IMR-90 (cell line): ENCODE measurements at regions not wholly inside any gene's neighbourhood (a gene's known extent, or its start where the extent isn't known, plus 50 kb on each side); places are given as distances from the start of the nearest gene placed in this dataset.

Source experiments
- ATAC-seq: fragments of 200-7000 bp; cut with Tn5 transposase; 2 replicates; pipeline ENCODE4 v1.9.1; 2020; ENCODE audit warnings: low read depth, mild to moderate bottlenecking, moderate library complexity
- BruUV-seq: library from RNA; stranded (reverse); fragments of 400-500 nt; replicated peaks from 2 replicates; lab custom pipeline; 2021; lab: Mats Ljungman, UMichigan
- CTCF ChIA-PET: fragments of 300-600 bp; formaldehyde crosslinking; extraction: SDS; loops from one replicate; lab custom pipeline; 2021; ENCODE audit warnings: antibody characterized with exemption; lab: Yijun Ruan, JAX
- POLR2A ChIA-PET: fragments of 300-600 bp; sonication (Branson Sonifier 250); formaldehyde crosslinking; loops from one replicate; lab custom pipeline; 2022; ENCODE audit warnings: antibody characterized with exemption; ENCODE audit not compliant: unreplicated experiment; lab: Charles Lee
- DNase-seq: peaks from one replicate; pipeline ENCODE4 v3.0.0; 2013
- H2AFZ ChIP-seq: replicated peaks from 2 replicates; pipeline ENCODE3; 2013; ENCODE audit warnings: low read length, mild to moderate bottlenecking; ENCODE audit not compliant: poor library complexity
- H2AK5ac ChIP-seq: 2 replicates; pipeline ENCODE4 v1.6.1; 2013; ENCODE audit warnings: low read depth, low read length, inconsistent platforms
- H2AK9ac ChIP-seq: replicated peaks from 2 replicates; pipeline ENCODE3; 2013; ENCODE audit warnings: mild to moderate bottlenecking, low read depth, low read length, moderate library complexity; ENCODE audit not compliant: poor library complexity
- H2BK120ac ChIP-seq: 2 replicates; pipeline ENCODE4 v1.6.1; 2013; ENCODE audit warnings: low read depth, low read length, inconsistent platforms
- H2BK15ac ChIP-seq: 3 replicates; pipeline ENCODE4 v1.6.1; 2013; ENCODE audit warnings: low read depth, low read length, inconsistent platforms
- H2BK20ac ChIP-seq: 2 replicates; pipeline ENCODE4 v1.6.1; 2013; ENCODE audit warnings: low read depth, mild to moderate bottlenecking, inconsistent platforms, low read length, moderate library complexity
- H2BK5ac ChIP-seq: 2 replicates; pipeline ENCODE4 v1.6.1; 2013; ENCODE audit warnings: mild to moderate bottlenecking, low read depth, low read length, inconsistent platforms; ENCODE audit not compliant: poor library complexity, severe bottlenecking
- H3K14ac ChIP-seq: replicated peaks from 2 replicates; pipeline ENCODE4 v1.6.1; 2013; ENCODE audit warnings: low read depth, low read length, inconsistent platforms
- H3K18ac ChIP-seq: 2 replicates; pipeline ENCODE4 v1.6.1; 2013; ENCODE audit warnings: low read depth, low read length, control low read depth
- H3K23ac ChIP-seq: 2 replicates; pipeline ENCODE4 v1.6.1; 2013; ENCODE audit warnings: low read depth, low read length, inconsistent platforms
- H3K27ac ChIP-seq: 2 replicates; pipeline ENCODE4 v1.5.1; 2013; ENCODE audit warnings: mild to moderate bottlenecking, control low read depth, low read length; ENCODE audit not compliant: insufficient read depth
- H3K27me3 ChIP-seq: 2 replicates; pipeline ENCODE4 v1.6.1; 2013; ENCODE audit warnings: low read length; ENCODE audit not compliant: control insufficient read depth, insufficient read depth
- H3K36me3 ChIP-seq: 2 replicates; pipeline ENCODE4 v1.6.1; 2013; ENCODE audit warnings: low read length, mixed read lengths; ENCODE audit not compliant: control insufficient read depth, insufficient read depth
- H3K4ac ChIP-seq: 2 replicates; pipeline ENCODE4 v1.6.1; 2013; ENCODE audit warnings: low read depth, low read length, inconsistent platforms
- H3K4me1 ChIP-seq: 2 replicates; pipeline ENCODE4 v1.6.1; 2013; ENCODE audit warnings: low read length, mixed read lengths; ENCODE audit not compliant: control insufficient read depth, insufficient read depth
- H3K4me2 ChIP-seq: 2 replicates; pipeline ENCODE4 v1.6.1; 2013; ENCODE audit warnings: low read depth, mild to moderate bottlenecking, control low read depth, low read length, moderate library complexity
- H3K4me3 ChIP-seq: 2 replicates; pipeline ENCODE4 v1.5.1; 2013; ENCODE audit warnings: low read depth, mild to moderate bottlenecking, control low read depth, low read length, moderate library complexity; ENCODE audit not compliant: insufficient read depth
- H3K56ac ChIP-seq: 2 replicates; pipeline ENCODE4 v1.6.1; 2013; ENCODE audit warnings: low read length, inconsistent platforms; ENCODE audit not compliant: insufficient read depth; ENCODE audit errors: extremely low read depth
- H3K79me1 ChIP-seq, 2 experiments: 2 replicates each; pipeline ENCODE4 v1.6.1; 2013; ENCODE audit warnings: low read length in 2 of 2, inconsistent platforms in 1 of 2, low read depth in 1 of 2
- H3K9ac ChIP-seq: 2 replicates; pipeline ENCODE4 v1.6.1; 2013; ENCODE audit warnings: low read depth, low read length, control low read depth
- H3K9me1 ChIP-seq: 2 replicates; pipeline ENCODE4 v1.6.1; 2013; ENCODE audit warnings: low read length, inconsistent platforms; ENCODE audit not compliant: insufficient read depth
- H3K9me3 ChIP-seq: 2 replicates; pipeline ENCODE4 v1.6.1; 2013; ENCODE audit warnings: low read length; ENCODE audit not compliant: control insufficient read depth, insufficient read depth
- H4K20me1 ChIP-seq: 2 replicates; pipeline ENCODE4 v1.6.1; 2013; ENCODE audit warnings: low read length, inconsistent platforms; ENCODE audit not compliant: insufficient read depth
- H4K5ac ChIP-seq: 2 replicates; pipeline ENCODE4 v1.6.1; 2013; ENCODE audit warnings: mild to moderate bottlenecking, low read depth, low read length, control low read depth
- H4K8ac ChIP-seq, 2 experiments: 2 replicates each; pipeline ENCODE4 v1.6.1; 2013; ENCODE audit warnings: low read depth in 2 of 2, low read length in 2 of 2, control low read depth in 1 of 2, inconsistent platforms in 1 of 2
- H4K91ac ChIP-seq: 2 replicates; pipeline ENCODE4 v1.6.1; 2013; ENCODE audit warnings: low read depth, low read length, inconsistent platforms; ENCODE audit not compliant: insufficient read depth
- BHLHE40 ChIP-seq: fragments of 150-350 bp; IDR thresholded peaks from 2 replicates; pipeline ENCODE4 v1.6.1; 2016; ENCODE audit warnings: mild to moderate bottlenecking, low read depth, low read length
- FOS ChIP-seq: fragments of 150-350 bp; IDR thresholded peaks from 2 replicates; pipeline ENCODE4 v1.6.1; 2016; ENCODE audit warnings: low read depth, low read length
- MAFK ChIP-seq: IDR thresholded peaks from 2 replicates; pipeline ENCODE4 v1.6.1; 2012; ENCODE audit warnings: low read depth, low read length, improper control_type of control experiment
- MAZ ChIP-seq: IDR thresholded peaks from 2 replicates; pipeline ENCODE4 v1.6.1; 2012; ENCODE audit warnings: low read depth, mild to moderate bottlenecking, low read length, improper control_type of control experiment, moderate library complexity, borderline replicate concordance
- MXI1 ChIP-seq: IDR thresholded peaks from 2 replicates; pipeline ENCODE4 v1.6.1; 2012; ENCODE audit warnings: low read depth, mild to moderate bottlenecking, low read length, moderate library complexity, borderline replicate concordance
- NFE2L2 ChIP-seq: fragments of 150-350 bp; IDR thresholded peaks from 2 replicates; pipeline ENCODE4 v1.6.1; 2016; ENCODE audit warnings: low read depth, mild to moderate bottlenecking, low read length
- RAD21 ChIP-seq: IDR thresholded peaks from 2 replicates; pipeline ENCODE4 v1.6.1; 2012; ENCODE audit warnings: low read length, improper control_type of control experiment
- RFX5 ChIP-seq: IDR thresholded peaks from 2 replicates; pipeline ENCODE4 v1.8.0; 2012; ENCODE audit warnings: low read depth, mild to moderate bottlenecking, low read length, moderate library complexity
- SMC3 ChIP-seq: fragments of 150-350 bp; IDR thresholded peaks from 2 replicates; pipeline ENCODE4 v1.6.1; 2016; ENCODE audit warnings: low read depth, mild to moderate bottlenecking, antibody characterized with exemption, low read length, moderate library complexity
- WGBS, 2 experiments: methylation state at CpG; one replicate each; pipeline versions ENCODE4 v1.1.5 to v1.1.7; 2013; ENCODE audit warnings: missing lambda C conversion rate in 2 of 2; ENCODE audit not compliant: insufficient read length in 1 of 2; ENCODE audit errors: extremely low coverage in 2 of 2; 5-methylcytosine and 5-hydroxymethylcytosine counted together
- dilution Hi-C: fragments of 300-500 bp; cut with HindIII; formaldehyde crosslinking; loops from one replicate; pipeline ENCODE4 v1.14.3; 2018; ENCODE audit warnings: low sequenced_read_pairs; ENCODE audit not compliant: unreplicated experiment
- in situ Hi-C: fragments of 300-500 bp; cut with MboI; formaldehyde crosslinking; loops from 3 replicates; pipeline ENCODE4 v1.14.3; 2019; ENCODE audit warnings: low sequenced_read_pairs, inconsistent platforms, mixed read lengths
- intact Hi-C: fragments of 100-400 bp; cut with micrococcal nuclease; formaldehyde crosslinking; loops from 2 replicates; pipeline ENCODE4 v1.10.0; 2022
- TF ChIP-seq, protein P1 (sequence below): fragments of 150-350 bp; IDR thresholded peaks from 2 replicates; pipeline ENCODE4 v1.6.1; 2017; ENCODE audit warnings: mild to moderate bottlenecking, antibody characterized with exemption, low read length, low read depth

DNA sequence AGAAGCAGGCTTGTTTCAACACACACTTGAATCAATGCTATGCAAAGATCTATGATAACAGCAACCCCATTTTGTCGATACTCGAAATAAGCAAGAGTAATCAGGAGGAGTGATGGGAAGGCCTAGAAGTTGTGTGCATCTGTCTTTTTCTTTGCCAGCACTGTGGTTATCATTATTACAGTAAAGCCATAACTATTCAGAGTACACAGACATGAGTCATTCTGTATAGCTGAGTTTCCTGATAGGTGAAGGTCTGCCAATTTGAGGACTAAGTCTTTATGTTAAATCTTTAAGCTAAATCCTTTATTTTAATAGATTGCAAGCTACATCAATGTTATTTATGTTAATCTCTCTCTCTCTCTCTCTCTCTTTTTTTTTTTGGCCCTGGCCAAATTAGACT is 1344.4 kb upstream of the CELF4 start:
- no peak overlapping the region for H3K27ac ChIP-seq
- BruUV-seq = no TSS peak
- no peaks in the 10 kb centered on the region for H4K20me1 ChIP-seq
- no CpG with 5 or more reads among the region's 2 CpGs for WGBS, 2 experiments
- H2AFZ ChIP-seq = no peak overlapping the region
- no peak overlapping the region for H2AK5ac ChIP-seq
- TF ChIP-seq MXI1 (no peak), NFE2L2 (no peak), SMC3 (no peak), MAZ (no peak), MAFK (no peak), FOS (no peak), BHLHE40 (no peak), RAD21 (no peak), RFX5 (no peak)
- TF ChIP-seq, protein P1, sequence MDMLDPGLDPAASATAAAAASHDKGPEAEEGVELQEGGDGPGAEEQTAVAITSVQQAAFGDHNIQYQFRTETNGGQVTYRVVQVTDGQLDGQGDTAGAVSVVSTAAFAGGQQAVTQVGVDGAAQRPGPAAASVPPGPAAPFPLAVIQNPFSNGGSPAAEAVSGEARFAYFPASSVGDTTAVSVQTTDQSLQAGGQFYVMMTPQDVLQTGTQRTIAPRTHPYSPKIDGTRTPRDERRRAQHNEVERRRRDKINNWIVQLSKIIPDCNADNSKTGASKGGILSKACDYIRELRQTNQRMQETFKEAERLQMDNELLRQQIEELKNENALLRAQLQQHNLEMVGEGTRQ = no peak
- no peak overlapping the region for H2BK120ac ChIP-seq
- no peaks in the 10 kb centered on the region for H3K27me3 ChIP-seq
- ATAC-seq (no peak), DNase-seq (no peak)
- no peak overlapping the region for H3K4me3 ChIP-seq
- no peak overlapping the region for H4K8ac ChIP-seq
- ChIA-PET POLR2A (no interaction called here), CTCF (no interaction called here)
- H2BK20ac ChIP-seq = no peak overlapping the region
- H3K9me1 ChIP-seq = no peaks in the 10 kb centered on the region
- no peak overlapping the region for H3K56ac ChIP-seq
- H3K23ac ChIP-seq = no peak overlapping the region
- H2AK9ac ChIP-seq = no peak overlapping the region
- H4K91ac ChIP-seq = no peak overlapping the region
- no peak overlapping the region for H3K14ac ChIP-seq
- H3K9me3 ChIP-seq = no peaks in the 10 kb centered on the region
- H3K79me1 ChIP-seq = no peaks in the 10 kb centered on the region
- in situ Hi-C loops = no loop called here
- H3K18ac ChIP-seq = no peak overlapping the region
- no peak overlapping the region for H3K4ac ChIP-seq
- H2BK5ac ChIP-seq = no peak overlapping the region
- H3K9ac ChIP-seq = no peak overlapping the region
- no peak overlapping the region for H3K4me2 ChIP-seq
- no peak overlapping the region for H4K5ac ChIP-seq
- dilution Hi-C loops = no loop called here
- no peaks in the 10 kb centered on the region for H3K36me3 ChIP-seq
- intact Hi-C loops = no loop called here
- H2BK15ac ChIP-seq = no peak overlapping the region
- no peaks in the 10 kb centered on the region for H3K4me1 ChIP-seq
